A673 (cell line): ENCODE measurements at regions not wholly inside any gene's neighbourhood (a gene's known extent, or its start where the extent isn't known, plus 50 kb on each side); places are given as distances from the start of the nearest gene placed in this dataset.

ENCODE experiments used
- CTCF ChIP-seq: fragments of 300-800, 200-600 bp; sonication (generic); conservative IDR thresholded peaks from 2 replicates; pipeline ENCODE4 v1.5.1; 2017; ENCODE audit warnings: low read depth, mild to moderate bottlenecking, antibody characterized with exemption, low read length, moderate library complexity, mixed read lengths
- EZH2 ChIP-seq: fragments of 200-600 bp; sonication (generic); IDR thresholded peaks from 2 replicates; pipeline ENCODE4 v1.6.1; 2017; ENCODE audit warnings: borderline replicate concordance, low read depth, mild to moderate bottlenecking, mixed read lengths, antibody characterized with exemption, low read length; ENCODE audit not compliant: poor library complexity, severe bottlenecking

GRCh38 chr6:106801256-106801655 lies 171.9 kb downstream of the QRSL1 start:
- no peak for TF ChIP-seq CTCF
- no peak for TF ChIP-seq EZH2
